RWPE2 (cell line): ENCODE measurements at regions not wholly inside any gene's neighbourhood (a gene's known extent, or its start where the extent isn't known, plus 50 kb on each side); places are given as distances from the start of the nearest gene placed in this dataset.

Experiments
- ATAC-seq: fragments of 200-7000 bp; cut with Tn5 transposase; 3 replicates; pipeline ENCODE4 v1.9.1; 2021; ENCODE audit warnings: low read depth
- DNase-seq: peaks from one replicate; pipeline ENCODE4 v3.0.0-alpha.2; 2020; ENCODE audit warnings: low spot score
- H3K27ac ChIP-seq: fragments of 450-650 bp; 2 replicates; pipeline ENCODE4 v1.5.1; 2017; ENCODE audit warnings: mild to moderate bottlenecking; ENCODE audit not compliant: poor library complexity, severe bottlenecking
- H3K27me3 ChIP-seq: fragments of 250-450 bp; sonication (Bioruptor Pico); 2 replicates; pipeline ENCODE4 v1.5.1; 2021; ENCODE audit warnings: mild to moderate bottlenecking, moderate library complexity; ENCODE audit not compliant: insufficient read depth, poor library complexity, severe bottlenecking
- H3K36me3 ChIP-seq: fragments of 250-450 bp; sonication (Bioruptor Pico); 2 replicates; pipeline ENCODE4 v1.5.1; 2020; ENCODE audit warnings: low read depth, mild to moderate bottlenecking, moderate library complexity
- H3K4me1 ChIP-seq: fragments of 250-450 bp; sonication (Bioruptor Pico); 2 replicates; pipeline ENCODE4 v1.5.1; 2021; ENCODE audit warnings: mild to moderate bottlenecking, moderate library complexity; ENCODE audit not compliant: insufficient read depth, poor library complexity, severe bottlenecking
- H3K4me3 ChIP-seq: fragments of 250-450 bp; sonication (Bioruptor Pico); 2 replicates; pipeline ENCODE4 v1.5.1; 2021; ENCODE audit warnings: mild to moderate bottlenecking, moderate library complexity; ENCODE audit not compliant: severe bottlenecking
- H3K9me3 ChIP-seq: fragments of 250-450 bp; sonication (Bioruptor Pico); 2 replicates; pipeline ENCODE4 v1.5.1; 2021; ENCODE audit warnings: mild to moderate bottlenecking, moderate library complexity; ENCODE audit not compliant: severe bottlenecking
- CTCF ChIP-seq: fragments of 450-650 bp; IDR thresholded peaks from one replicate; pipeline ENCODE4 v1.5.1; 2017; ENCODE audit warnings: mild to moderate bottlenecking, moderate library complexity; ENCODE audit not compliant: poor library complexity, severe bottlenecking

DNA sequence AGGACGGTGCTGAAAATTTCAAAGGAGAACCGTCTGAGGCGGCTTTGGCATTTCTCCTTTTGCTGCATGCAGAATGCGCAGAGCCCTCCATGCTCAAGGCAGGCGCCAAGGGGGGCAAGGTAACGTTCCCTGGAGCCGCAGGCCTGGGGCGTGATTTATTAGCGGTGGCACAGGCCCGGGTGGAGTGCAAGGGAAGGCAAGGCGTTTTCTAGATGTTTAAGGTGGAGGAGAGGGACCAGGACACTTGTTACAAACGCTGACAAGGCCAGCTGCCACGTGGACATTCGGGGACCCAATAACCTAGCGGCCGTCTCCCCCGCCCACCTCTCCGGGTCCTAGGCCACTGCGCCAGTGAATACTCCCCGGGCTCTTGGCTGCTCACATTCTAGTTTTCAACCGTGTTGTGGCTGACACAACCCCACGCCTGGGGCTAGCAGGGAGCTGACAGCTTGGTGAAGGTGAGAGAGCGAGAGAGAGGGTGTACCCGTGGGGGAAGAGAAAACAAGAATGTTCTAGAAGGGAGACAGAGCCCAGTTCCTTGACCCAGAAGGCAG, 250.1 kb downstream of the C16orf95 start:
- Histone ChIP-seq H3K27me3 (no peaks in the 10 kb centered on the region), H3K4me1 (no peaks in the 10 kb centered on the region)
- no peak for TF ChIP-seq CTCF

GRCh38 chr16:87067836-87068761, 249.1 kb downstream of the C16orf95 start:
- no peak for TF ChIP-seq CTCF

More for the DNA sequence above, 250.1 kb downstream of the C16orf95 start:
- DNase-seq: no peak
- H3K4me3 ChIP-seq: no peak overlapping the region
- H3K9me3 ChIP-seq: no peaks in the 10 kb centered on the region
- no peak for ATAC-seq
- no peaks in the 10 kb centered on the region for H3K36me3 ChIP-seq
- no peak overlapping the region for H3K27ac ChIP-seq

DNA sequence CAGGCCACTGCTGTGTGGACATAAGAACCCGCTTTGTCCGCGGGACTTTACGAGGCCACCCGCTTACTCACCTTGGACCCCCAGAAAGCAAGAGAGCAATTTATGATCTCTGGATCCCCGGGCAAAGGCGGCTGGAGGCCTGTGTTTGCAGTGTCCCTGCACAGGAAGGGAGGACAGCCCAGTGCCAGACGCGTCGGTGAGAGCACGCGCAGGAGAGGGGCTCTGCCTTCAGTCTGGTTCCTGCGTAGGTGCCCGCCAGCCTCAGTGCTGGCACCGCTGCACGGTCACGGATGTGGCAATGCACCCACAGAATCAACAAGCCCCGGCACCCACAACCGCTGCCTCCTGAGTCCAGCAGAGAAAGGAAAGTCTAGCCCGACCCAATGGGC, 248.4 kb downstream of the C16orf95 start:
- no peak overlapping the region for H3K4me3 ChIP-seq
- H3K27ac ChIP-seq: no peak overlapping the region
- no peak for TF ChIP-seq CTCF
- no peaks in the 10 kb centered on the region for H3K9me3 ChIP-seq
- no peaks in the 10 kb centered on the region for H3K27me3 ChIP-seq
- H3K36me3 ChIP-seq: no peaks in the 10 kb centered on the region
- no peak for ATAC-seq
- DNase-seq: no peak
- no peaks in the 10 kb centered on the region for H3K4me1 ChIP-seq

More at GRCh38 chr16:87067836-87068761, 249.1 kb downstream of the C16orf95 start:
- no peaks in the 10 kb centered on the region for H3K36me3 ChIP-seq
- ATAC-seq: no peak
- H3K9me3 ChIP-seq: no peaks in the 10 kb centered on the region
- no peak overlapping the region for H3K27ac ChIP-seq
- no peak for DNase-seq
- no peaks in the 10 kb centered on the region for H3K4me1 ChIP-seq
- H3K4me3 ChIP-seq: no peak overlapping the region
- H3K27me3 ChIP-seq: no peaks in the 10 kb centered on the region

DNA sequence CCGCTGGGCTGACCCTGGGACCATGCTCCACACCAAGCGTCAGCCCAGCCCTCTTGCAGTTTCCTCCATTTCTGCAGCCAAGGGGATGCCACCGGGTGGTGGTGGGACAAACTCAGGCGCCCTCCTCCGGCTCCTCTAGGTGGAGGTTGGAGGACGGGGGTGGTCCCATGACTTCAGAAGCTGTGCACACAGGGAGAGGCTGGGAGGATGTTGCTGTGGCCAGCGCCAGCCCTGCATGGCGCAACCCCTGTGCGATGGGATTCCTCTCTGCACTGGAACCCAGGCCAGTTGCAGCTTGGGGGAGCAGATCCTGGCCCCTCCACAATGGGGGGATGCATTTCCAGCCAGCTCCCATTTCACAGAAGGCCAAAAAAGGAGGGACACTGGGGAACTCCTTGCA, 246.5 kb downstream of the C16orf95 start:
- H3K27me3 ChIP-seq: no peaks in the 10 kb centered on the region
- ATAC-seq: no peak
- no peaks in the 10 kb centered on the region for H3K4me1 ChIP-seq

More for the DNA sequence above, 246.5 kb downstream of the C16orf95 start:
- H3K9me3 ChIP-seq: no peaks in the 10 kb centered on the region
- no peak for TF ChIP-seq CTCF
- no peak overlapping the region for H3K27ac ChIP-seq
- DNase-seq: no peak
- H3K36me3 ChIP-seq: no peaks in the 10 kb centered on the region
- no peak overlapping the region for H3K4me3 ChIP-seq
